Skin of body (tissue), 1 donor: ENCODE measurements at regions not wholly inside any gene's neighbourhood (a gene's known extent, or its start where the extent isn't known, plus 50 kb on each side); places are given as distances from the start of the nearest gene placed in this dataset.
"Not testable (repeated sequence)": the region's sequence is repeated elsewhere in the genome, so short reads cannot be mapped to it uniquely, and the experiment has no call there.

ENCODE experiments used
- DNase-seq: peaks from one replicate; lab custom pipeline; 2025; lab: John Stamatoyannopoulos, UW

DNA sequence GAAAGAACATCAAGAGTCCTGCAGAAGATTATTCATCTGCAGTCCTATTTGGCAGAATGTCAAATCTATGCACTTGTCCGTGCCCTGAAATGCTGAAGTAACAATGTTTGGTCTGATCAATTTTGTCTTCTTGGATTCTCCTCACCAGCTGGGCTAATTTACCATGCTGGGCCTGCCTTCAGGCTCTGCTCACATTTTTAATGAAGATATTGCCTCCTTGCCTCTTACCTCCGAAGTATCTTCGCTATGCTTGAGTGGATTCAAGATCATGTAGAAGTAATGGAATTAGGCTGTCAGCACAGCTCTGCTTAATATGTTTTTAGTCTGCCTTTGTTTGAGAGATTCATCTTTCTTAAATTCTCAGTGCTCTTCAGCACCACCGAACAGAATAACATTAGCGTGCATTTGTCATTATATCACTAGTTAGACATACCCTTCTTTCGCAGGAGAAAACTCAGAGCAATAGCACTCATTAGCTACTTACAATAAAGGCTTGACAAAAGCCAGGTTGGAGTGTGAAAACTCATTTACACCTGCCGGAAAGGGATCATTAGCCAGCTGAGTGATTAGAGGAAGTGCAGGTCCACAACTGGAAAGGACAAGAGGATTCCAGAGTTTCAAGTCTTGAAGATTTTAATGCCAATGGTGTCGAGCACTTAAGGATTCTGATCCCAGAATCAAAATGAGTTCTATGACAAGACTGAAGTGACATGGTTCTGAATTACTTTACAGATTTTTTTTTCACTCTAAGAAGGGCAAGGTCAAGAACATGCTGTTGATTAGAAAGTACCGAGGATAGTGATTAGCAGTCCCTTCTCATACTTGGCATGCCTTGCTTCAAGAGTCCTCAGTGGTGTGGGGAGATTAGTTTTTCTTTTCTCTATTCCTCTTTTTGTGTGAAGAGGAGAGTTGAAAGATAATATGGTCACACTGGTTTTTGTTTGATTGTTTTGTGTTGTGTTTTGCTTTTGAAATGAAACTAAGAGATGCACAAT, 405.6 kb upstream of the TOM1L1 start:
- no peak for DNase-seq

DNA sequence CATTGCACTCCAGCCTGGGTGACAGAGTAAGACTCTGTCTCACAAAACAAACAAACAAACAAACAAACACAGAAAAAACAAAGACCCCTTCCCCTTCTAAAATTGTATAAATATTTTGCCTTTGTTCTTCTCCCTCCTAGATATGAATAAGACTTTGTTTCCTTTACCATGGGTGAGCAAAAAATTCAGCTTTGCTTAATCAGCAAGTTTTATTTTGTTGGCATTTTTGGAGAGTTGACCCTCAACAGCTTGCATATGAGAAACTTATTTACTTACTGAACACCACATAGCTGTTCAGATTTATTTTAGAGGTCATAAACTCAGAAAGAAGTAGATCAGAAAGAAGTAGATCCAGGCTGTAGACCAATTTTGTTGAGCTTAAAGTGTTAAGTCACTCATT, 395.2 kb upstream of the TOM1L1 start:
- no peak for DNase-seq

DNA sequence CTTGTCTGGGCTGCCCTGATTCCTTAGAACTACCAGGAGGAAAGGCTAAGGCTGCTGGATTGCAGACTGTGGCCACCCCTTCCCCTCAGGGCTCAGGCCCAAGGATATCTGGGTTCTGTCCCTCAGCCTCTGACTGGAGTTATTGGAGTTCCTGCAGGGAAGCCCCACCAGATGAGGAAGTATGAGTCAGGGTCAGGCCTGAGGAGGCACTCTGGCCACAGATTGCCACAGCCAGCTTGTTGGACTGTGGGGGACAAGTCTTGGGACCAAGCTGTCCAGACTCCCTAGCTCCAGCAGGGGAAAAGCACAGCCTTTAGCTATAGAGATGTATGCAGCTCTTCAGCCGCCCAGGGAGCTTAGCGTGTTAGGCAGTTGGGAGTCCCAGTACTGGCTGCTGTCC, 381.9 kb upstream of the TOM1L1 start:
- no peak for DNase-seq

DNA sequence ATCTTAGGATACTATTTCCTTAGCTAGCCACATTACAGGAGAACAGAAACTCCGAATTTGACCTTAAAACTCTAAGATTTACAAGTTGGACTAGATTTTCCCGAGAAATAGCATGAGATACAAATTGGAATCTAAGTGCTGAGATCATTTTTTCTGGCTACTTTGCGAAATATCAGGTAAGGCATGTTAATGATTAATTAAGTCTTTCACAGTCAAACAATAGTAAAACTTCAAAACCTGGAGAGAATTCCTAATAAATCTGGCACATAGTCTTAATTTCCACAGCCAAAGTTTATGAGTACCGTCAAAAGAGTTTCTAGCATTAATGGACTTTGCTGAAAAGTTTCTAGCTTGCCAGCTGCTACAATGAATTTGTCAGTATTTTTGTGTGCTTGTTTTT, 379.5 kb upstream of the TOM1L1 start:
- DNase-seq, result no peak

DNA sequence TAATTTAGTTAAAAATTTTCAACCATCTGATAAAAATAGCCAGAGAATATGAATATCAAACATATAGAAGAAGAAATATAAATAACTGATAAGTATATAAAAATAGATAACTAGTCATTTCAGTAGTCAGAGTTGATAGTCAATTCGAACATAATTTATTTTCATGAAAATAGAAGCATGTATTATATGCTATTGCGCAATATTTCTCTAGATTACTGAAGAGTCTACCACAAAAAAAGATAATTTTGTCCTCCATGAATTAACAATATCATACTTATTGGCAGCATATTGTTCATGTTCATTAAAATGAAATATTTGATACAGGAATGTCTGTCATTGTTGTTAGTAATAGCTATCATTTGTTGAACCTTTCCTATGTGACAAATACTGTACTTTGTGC, 376.2 kb upstream of the TOM1L1 start:
- no peak for DNase-seq

DNA sequence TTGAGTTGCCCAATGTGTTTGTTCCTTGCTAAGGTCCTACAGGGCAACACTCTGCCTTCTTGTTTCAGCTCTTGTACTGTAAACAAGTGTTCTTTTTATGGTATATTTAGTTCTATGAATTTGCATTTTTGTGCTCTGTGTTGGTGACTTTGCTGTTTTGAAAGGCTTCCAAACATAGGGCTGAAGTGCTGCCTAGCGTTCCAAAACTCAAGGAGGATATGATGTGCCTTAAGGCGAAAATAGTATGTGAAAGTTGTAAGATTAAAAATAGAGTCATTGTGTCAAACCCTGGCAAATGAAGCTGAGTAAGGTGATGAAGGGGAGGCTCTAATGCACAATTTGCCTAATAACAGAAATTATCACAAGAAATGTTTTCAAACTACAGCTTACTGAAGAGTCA, 372.7 kb upstream of the TOM1L1 start:
- no peak for DNase-seq

DNA sequence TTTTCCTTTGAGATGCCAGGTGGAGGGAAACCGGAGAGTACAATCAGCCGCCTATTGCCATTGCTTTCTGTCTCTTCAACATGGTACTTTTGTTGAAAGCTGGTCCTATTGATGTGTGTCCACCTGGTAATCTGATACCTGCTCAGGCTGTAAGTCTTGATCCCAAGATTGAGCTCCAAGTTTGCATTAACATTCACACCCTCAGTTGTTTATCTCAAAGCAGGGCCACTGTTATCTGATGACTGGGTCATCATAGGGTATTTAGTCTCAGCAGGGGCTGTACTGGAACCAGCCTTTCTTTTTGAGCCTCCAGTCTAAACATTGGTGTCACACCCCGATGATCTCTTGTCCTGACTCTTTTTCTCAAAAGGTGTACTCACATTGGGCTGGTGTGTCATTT, 370.3 kb upstream of the TOM1L1 start:
- DNase-seq, result no peak

DNA sequence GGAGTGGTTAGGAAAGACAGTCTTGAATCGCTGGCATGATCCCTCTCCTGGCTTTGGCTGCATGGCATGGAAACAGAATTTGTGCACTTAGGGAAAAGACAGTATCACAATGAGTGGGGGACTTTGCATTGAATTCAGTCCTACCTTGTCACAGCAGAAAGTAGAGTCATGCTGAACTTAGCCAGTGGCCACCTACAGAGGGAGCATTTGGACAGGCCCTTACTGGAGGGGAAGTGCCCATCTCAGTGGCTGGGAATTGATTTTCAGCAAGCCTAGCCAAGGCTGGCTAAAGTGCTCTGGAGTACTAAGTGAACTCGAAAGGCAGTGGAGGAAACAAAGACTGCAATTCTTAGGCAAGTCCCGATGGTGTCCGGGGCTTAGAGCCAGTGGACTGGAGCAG, 364.3 kb upstream of the TOM1L1 start:
- no peak for DNase-seq

DNA sequence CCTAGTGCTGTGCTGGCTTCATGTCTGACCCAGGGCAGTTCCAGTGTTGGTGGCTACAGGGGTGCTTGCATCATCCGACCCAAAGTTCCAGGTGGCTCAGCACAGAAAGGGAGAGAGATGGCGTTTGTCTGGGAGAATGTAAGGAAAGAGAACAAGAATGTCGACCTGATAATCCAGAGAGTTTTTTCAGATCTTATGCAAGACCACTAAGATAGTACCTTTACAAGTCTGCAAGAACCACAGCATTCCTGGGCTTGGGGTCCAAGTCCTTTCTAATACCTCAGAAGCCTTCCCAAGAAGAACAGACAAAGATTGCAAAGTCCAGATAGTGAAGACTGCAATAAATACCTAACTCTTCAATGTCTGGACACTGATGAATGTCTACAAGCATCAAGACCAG, 363.0 kb upstream of the TOM1L1 start:
- no peak for DNase-seq

DNA sequence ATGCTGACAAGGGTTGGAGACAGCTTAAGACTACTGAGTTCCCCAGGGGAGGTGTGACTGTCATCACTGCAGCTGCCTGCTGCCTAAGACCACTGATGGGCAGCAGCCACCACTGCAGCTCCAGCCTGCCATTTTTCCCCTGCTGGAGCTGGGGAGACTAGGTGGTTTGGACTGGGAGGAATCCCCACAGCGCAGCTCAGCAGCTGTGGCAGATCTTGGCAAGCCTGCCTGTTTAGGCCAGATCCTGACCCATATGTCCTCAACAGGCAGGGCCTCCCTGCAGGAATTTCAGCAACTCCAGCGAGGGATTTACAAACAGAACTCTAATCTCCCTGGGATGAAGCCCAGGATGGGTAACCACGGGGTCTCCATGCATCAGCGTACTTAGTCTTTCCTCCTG, 356.4 kb upstream of the TOM1L1 start:
- DNase-seq, result no peak

DNA sequence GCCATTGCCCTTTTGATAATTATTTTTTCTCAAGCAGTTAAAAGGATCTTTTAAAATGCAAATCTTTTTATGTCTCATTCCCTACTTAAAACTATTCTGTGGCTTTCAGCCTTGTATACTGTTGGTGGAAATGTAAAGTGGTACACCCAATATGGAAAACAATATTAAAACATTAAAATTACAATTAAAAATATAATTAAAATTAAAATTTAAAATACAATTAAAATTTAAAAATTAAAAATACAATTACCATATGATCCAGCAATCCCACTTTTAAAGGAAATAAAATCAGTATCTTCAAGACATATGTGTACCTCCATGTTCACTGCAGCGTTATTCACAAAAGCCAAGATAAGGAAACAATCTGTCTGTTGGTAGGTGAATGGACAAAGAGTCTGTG, 340.8 kb upstream of the TOM1L1 start:
- no peak for DNase-seq

DNA sequence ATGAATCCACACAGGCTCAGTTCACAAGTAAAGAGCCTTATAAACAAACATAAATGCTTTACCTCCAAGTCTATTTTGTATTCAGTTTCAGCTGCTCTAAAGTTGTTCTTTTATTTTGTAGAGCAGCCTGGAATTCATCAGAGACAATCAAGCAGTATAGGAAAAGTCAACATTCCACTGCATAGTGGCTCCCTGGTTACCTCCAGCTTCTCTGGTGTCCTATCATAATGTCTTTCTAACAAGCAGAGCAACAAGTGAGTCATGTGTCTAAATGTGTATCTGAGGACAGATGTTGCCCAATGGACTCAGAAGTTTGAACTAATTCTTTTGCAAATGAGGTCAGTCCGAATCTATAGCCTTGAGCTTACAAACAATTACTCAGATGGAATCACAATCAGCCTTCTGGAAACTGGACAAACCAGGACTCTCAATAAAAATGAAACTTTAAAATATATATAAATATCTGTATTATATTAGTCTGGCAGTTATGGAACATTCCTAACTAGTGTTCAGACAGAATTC, 292.0 kb upstream of the TOM1L1 start:
- no peak for DNase-seq

DNA sequence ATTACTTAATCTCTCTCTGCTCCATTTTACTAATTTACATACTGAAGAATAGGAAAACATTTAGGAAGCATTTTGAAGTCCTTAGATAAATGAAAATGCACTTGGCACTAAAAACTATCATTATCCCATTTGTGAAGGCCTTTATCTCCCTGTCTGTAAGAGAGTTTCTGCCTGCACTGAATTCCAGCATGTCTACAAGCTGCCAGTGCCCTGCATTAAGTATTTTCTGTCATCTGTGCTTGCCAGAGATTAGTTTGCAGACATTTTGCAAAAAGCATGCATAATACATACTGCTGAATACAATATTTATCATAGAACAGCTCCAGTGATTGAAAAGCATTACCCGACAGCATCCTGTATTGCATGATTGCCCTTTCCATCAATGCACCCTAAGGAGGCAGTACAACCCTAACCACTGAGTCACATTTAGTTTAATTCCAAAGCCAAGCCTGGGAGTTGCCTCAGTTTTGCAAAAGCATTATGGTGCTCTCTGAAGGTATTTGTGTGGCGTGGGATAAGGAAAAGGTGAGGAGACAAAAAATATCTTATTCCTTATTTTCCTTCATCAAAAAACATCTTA, 280.2 kb upstream of the TOM1L1 start:
- DNase-seq, result no peak

DNA sequence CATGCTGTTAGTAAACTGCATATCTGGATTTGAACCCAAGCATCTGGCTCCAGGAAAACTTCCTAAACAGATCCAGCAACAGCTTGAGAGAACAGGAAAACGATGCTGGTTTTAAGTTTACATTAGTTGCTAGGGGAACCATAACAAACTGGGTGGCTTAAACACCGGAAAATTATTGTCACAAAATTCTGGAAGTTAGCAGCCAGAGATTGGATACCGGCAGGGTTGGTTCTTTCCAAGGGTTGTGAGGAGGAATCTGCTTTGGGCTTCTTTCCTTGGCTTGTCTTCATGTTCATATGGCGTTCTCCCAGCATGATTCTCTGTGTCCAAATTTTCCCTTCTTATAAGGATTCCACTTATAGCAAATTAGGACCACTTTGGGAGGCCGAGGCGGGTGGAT, 276.9 kb upstream of the TOM1L1 start:
- no peak for DNase-seq

DNA sequence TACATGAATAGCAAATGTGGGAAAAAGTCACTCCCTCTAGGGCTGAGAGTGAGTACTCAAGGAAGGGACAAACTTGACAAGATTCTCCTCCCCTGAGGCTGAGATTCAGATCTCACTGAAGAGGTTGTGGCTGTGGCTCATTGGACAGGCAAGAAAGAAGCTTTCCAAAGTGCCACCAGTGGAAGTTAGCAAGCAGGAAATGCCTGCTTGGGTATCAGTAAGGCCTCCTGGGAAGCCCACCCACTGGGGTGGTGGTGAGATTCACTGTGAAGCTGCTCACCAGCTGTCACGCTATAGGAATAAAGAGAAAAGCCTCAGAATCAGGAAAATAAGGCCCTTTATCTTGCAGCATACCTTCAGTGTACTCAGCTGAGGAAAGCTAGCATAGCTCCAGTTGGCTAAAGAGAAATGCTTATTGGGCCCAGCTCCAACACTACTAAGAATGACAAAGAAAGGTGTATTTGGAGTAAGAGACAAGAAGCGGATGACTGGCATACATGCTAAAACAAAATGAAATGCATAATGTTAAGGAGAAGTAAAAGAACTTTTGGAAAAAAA, 274.4 kb upstream of the TOM1L1 start:
- no peak for DNase-seq

DNA sequence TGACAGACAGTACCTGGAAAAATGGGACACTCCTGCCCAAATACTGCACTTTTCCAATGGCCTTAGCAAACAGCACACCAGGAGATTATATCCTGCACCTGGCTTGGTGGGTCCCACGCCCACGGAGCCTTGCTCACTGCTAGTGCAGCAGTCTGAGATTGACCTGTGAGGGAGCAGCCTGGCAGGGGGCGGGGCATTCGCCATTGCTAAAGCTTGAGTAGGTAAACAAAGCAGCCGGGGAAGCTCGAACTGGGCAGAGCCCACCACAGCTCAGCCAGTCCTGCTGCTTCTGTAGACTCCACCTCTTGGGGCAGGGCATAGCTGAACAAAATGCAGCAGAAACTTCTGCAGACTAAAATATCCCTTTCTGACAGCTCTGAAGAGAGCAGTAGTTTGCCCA, 261.2 kb upstream of the TOM1L1 start:
- not testable (repeated sequence) for DNase-seq

DNA sequence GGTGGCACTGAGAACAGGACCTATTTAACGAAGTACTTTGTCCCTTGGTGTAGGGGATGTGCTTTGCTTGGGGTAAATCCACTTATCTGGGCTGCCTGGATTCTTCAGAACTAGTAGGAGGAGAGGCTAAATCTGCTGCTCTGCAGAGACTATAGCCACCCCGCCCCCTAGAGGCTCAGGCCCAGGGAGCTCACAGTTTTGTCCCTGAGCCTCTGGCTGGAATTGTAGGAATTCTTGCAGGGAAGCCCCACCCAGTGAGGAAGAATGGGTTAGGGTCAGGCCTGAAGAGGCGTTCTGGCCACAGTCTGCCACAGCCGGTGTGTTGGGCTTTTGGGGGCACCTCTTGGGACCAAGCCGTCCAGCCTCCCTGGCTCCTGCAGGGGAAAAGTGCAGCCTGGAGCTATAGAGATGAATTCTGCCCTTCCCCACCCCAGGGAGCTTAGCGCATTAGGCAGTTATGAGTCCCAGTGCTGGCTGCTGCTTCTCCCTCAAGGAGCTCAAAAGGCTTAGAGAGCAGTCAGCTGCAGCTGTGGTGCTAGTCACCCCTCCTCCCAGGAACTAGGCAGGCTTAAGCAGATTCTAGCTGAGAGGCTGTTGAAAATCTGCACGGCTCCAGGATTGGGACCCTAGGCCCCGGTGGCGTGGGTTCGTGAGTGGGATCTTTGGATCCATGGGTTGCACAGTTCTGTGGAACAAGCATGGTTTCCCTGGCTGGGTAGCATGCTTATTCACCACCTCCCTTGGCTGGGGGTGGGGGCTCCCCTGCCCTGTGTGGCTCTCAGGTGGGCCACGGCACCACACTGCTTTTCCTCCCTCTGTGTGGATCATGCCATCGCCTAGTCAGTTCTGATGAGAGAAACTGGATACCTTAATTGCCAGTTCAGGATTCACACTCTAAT, 237.4 kb upstream of the TOM1L1 start:
- no peak for DNase-seq

DNA sequence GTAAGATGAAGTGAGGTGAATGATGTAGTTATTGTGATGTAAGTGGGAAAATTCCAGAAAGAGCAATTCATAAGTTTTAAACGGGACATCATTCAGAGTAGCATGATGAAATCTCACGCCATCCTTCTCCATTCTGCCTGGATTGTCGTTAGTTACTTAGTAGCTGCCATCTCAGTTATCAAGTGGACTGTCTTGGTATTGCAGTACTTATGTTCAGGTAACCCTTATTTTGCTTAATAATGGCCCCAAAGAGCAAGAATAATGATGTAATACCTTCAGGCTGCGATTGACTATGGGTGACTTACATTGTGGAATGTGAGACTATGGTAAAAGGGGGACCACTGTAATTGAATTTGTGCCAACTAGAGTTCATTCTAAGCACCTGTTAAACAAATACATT, 234.1 kb upstream of the TOM1L1 start:
- no peak for DNase-seq

DNA sequence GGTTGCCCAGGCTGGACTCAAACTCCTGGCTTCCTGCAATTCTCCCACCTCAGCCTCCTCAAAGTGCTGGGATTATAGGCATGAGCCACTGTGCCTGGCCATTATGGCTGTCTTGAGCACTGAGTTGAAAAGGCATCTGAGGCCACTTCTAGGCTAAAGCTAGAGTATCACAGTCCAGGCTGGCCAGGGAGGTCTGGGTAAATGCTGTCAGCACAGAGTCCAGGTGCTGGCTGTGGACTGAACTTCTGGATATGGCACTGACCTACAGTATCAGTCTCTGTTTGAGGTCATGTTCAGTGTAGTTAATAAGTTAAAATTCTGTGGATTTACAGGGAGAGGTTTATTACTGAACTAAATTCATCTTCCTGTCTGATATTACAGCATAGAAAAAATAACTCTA, 222.5 kb upstream of the TOM1L1 start:
- DNase-seq, result no peak

DNA sequence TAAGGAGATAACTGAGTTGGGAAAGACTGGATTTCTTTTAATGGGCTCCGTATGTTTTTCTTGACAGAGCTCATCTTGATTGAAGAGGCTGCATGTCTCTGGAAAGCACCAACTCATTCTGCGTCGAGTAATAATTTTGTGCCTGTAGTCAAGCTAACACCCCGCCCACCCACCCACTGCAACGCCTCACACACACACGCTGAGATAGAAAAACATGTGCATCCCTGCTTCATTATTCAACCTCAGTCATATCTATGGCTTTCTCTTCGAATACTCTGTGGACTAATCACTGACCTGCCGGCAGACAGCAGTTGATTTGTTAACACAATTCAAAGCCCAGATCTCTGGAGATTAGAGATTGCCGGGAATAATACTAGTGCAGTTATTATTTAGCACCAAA, 220.2 kb upstream of the TOM1L1 start:
- no peak for DNase-seq

DNA sequence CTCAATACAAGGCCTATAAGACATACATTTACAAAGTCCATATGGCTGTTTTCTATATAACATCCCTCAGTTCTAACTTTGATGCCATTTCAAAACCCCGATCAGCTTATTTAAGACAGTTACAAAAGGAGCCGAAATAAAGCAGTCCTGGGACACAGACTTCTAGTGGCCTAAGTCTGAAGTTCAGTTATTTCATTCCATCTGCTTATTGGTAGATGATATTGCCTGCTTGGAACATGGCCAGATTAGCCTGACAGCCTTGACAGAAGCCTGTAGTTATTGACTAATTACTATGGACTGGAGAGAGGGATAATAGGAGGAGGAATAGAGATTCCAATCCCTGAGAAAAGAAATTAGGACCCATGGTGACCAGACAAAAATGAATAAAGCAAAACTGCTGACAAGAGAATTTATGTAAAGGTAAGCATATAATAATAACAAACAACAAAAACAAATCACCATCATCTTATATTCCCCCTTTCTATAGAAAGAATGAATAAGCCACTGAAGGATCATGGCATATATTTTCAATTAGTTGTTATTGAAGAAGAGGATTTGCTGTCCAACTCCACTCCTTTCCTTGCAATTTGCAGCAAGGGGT, 206.3 kb upstream of the TOM1L1 start:
- no peak for DNase-seq
